HepG2 (cell line): ENCODE measurements at regions not wholly inside any gene's neighbourhood (a gene's known extent, or its start where the extent isn't known, plus 50 kb on each side); places are given as distances from the start of the nearest gene placed in this dataset.

Experiments used
- CENPT ChIP-seq: sonication (generic); formaldehyde crosslinking; IDR thresholded peaks from 2 replicates; pipeline ENCODE4 v1.8.0; 2022; ENCODE audit warnings: low read depth, mild to moderate bottlenecking, moderate library complexity, missing genetic modification reagents
- CSRNP2 ChIP-seq: sonication (generic); formaldehyde crosslinking; conservative IDR thresholded peaks from 2 replicates; pipeline ENCODE4 v1.8.0; 2022; ENCODE audit warnings: low read depth, missing genetic modification reagents
- ESRRA ChIP-seq: sonication (generic); formaldehyde crosslinking; IDR thresholded peaks from 2 replicates; pipeline ENCODE4 v1.5.1; 2020; ENCODE audit warnings: mild to moderate bottlenecking, low read depth, missing genetic modification reagents
- GLMP ChIP-seq: sonication (generic); formaldehyde crosslinking; IDR thresholded peaks from 2 replicates; pipeline ENCODE4 v1.9.0; 2021; ENCODE audit warnings: missing genetic modification reagents, mild to moderate bottlenecking, borderline replicate concordance
- MEIS1 ChIP-seq: sonication (generic); formaldehyde crosslinking; IDR thresholded peaks from 2 replicates; pipeline ENCODE4 v1.9.0; 2021; ENCODE audit warnings: mild to moderate bottlenecking, missing genetic modification reagents, moderate library complexity, borderline replicate concordance
- NFYB ChIP-seq: sonication (generic); formaldehyde crosslinking; IDR thresholded peaks from 2 replicates; pipeline ENCODE4 v1.4.0; 2020; ENCODE audit warnings: missing genetic modification reagents
- NKX3-1 ChIP-seq: sonication (generic); formaldehyde crosslinking; IDR thresholded peaks from 2 replicates; pipeline ENCODE4 v1.5.0; 2020; ENCODE audit warnings: missing genetic modification reagents
- NR0B2 ChIP-seq: sonication (generic); formaldehyde crosslinking; IDR thresholded peaks from 2 replicates; pipeline ENCODE4 v1.4.0; 2020; ENCODE audit warnings: mild to moderate bottlenecking, missing genetic modification reagents
- RBAK ChIP-seq: sonication (generic); formaldehyde crosslinking; IDR thresholded peaks from 2 replicates; pipeline ENCODE4 v1.5.1; 2020; ENCODE audit warnings: mild to moderate bottlenecking, missing genetic modification reagents
- RFX5 ChIP-seq: IDR thresholded peaks from 2 replicates; pipeline ENCODE4 v1.6.1; 2011; ENCODE audit warnings: low read depth, low read length, improper control_type of control experiment
- RXRA ChIP-seq: sonication (generic); formaldehyde crosslinking; IDR thresholded peaks from 2 replicates; pipeline ENCODE4 v1.5.1; 2020; ENCODE audit warnings: missing genetic modification reagents
- SP5 ChIP-seq: IDR thresholded peaks from 2 replicates; pipeline ENCODE4 v1.6.1; 2016; ENCODE audit warnings: low read depth, borderline replicate concordance
- STAG1 ChIP-seq: sonication (generic); formaldehyde crosslinking; IDR thresholded peaks from 2 replicates; pipeline ENCODE4 v1.4.0; 2020; ENCODE audit warnings: missing genetic modification reagents
- THRA ChIP-seq: sonication (generic); formaldehyde crosslinking; IDR thresholded peaks from 2 replicates; pipeline ENCODE4 v1.4.0; 2020; ENCODE audit warnings: missing genetic modification reagents, borderline replicate concordance
- ZBTB25 ChIP-seq: IDR thresholded peaks from 2 replicates; pipeline ENCODE4 v1.6.1; 2018; ENCODE audit warnings: missing genetic modification reagents
- ZGPAT ChIP-seq: IDR thresholded peaks from 2 replicates; pipeline ENCODE4 v1.6.1; 2016; ENCODE audit warnings: mild to moderate bottlenecking
- ZMAT3 ChIP-seq: sonication (generic); formaldehyde crosslinking; conservative IDR thresholded peaks from 2 replicates; pipeline ENCODE4 v1.7.0; 2021; ENCODE audit warnings: missing genetic modification reagents
- ZNF138 ChIP-seq: sonication (generic); formaldehyde crosslinking; IDR thresholded peaks from 2 replicates; pipeline ENCODE4 v1.5.0; 2020; ENCODE audit warnings: mild to moderate bottlenecking, low read depth, missing genetic modification reagents
- ZNF224 ChIP-seq: sonication (generic); formaldehyde crosslinking; IDR thresholded peaks from 2 replicates; pipeline ENCODE4 v1.5.0; 2020; ENCODE audit warnings: mild to moderate bottlenecking, missing genetic modification reagents
- ZNF354B ChIP-seq: sonication (generic); formaldehyde crosslinking; IDR thresholded peaks from 2 replicates; pipeline ENCODE4 v1.8.0; 2022; ENCODE audit warnings: mild to moderate bottlenecking, missing genetic modification reagents
- ZNF382 ChIP-seq: sonication (generic); formaldehyde crosslinking; IDR thresholded peaks from 2 replicates; pipeline ENCODE4 v1.5.0; 2020; ENCODE audit warnings: missing genetic modification reagents, mild to moderate bottlenecking, borderline replicate concordance
- ZNF547 ChIP-seq: sonication (generic); formaldehyde crosslinking; IDR thresholded peaks from 2 replicates; pipeline ENCODE4 v1.5.1; 2020; ENCODE audit warnings: mild to moderate bottlenecking, missing genetic modification reagents
- ZNF746 ChIP-seq: sonication (generic); formaldehyde crosslinking; IDR thresholded peaks from 2 replicates; pipeline ENCODE4 v1.8.0; 2022; ENCODE audit warnings: mild to moderate bottlenecking, missing genetic modification reagents
- ZNF781 ChIP-seq: sonication (generic); formaldehyde crosslinking; IDR thresholded peaks from 2 replicates; pipeline ENCODE4 v1.5.1; 2020; ENCODE audit warnings: borderline replicate concordance, mild to moderate bottlenecking, missing genetic modification reagents; ENCODE audit errors: not compliant biosample characterization
- ZNF883 ChIP-seq: sonication (generic); formaldehyde crosslinking; IDR thresholded peaks from 2 replicates; pipeline ENCODE4 v1.5.1; 2020; ENCODE audit warnings: mild to moderate bottlenecking, missing genetic modification reagents; ENCODE audit errors: not compliant biosample characterization

- no peak for TF ChIP-seq CSRNP2 (CRISPR knock-in tag)
- TF ChIP-seq ZBTB25 (CRISPR knock-in tag) = no peak
- TF ChIP-seq CENPT (CRISPR knock-in tag) = no peak
- TF ChIP-seq NFYB = no peak
- peak; percentile 44; the same call in 1 of the 2 replicates for TF ChIP-seq SP5
- TF ChIP-seq ZNF746 (CRISPR knock-in tag) = 0 out of 2 replicates have a peak, but pooled peaks have one; percentile 40
- TF ChIP-seq ZNF354B = no peak
- no peak for TF ChIP-seq ZNF382
- TF ChIP-seq ZNF547 (CRISPR knock-in tag) = no peak
- no peak for TF ChIP-seq NR0B2 (CRISPR knock-in tag)
- no peak for TF ChIP-seq ZNF883 (CRISPR knock-in tag)
- no peak for TF ChIP-seq ZNF224
- no peak for TF ChIP-seq ZNF781 (CRISPR knock-in tag)
- TF ChIP-seq MEIS1 (CRISPR knock-in tag) = peak; percentile 82; the same call in 1 of the 2 replicates
- no peak for TF ChIP-seq ZNF138 (CRISPR knock-in tag)
- no peak for TF ChIP-seq ESRRA
- TF ChIP-seq ZMAT3 (CRISPR knock-in tag) = no peak
- no peak for TF ChIP-seq GLMP (CRISPR knock-in tag)
- no peak for TF ChIP-seq THRA (CRISPR knock-in tag)
- peak; percentile 23; the same call in 1 of the 2 replicates for TF ChIP-seq STAG1 (CRISPR knock-in tag)
- no peak for TF ChIP-seq NKX3-1
- no peak for TF ChIP-seq RBAK
- peak; percentile 83 for TF ChIP-seq RXRA (CRISPR knock-in tag)
- TF ChIP-seq RFX5 = no peak
- no peak; the same call in 1 of the 2 replicates for TF ChIP-seq ZGPAT
These were observed 137.5 kb upstream of the PTPN1 start (continued) for GRCh38 chr20:50372770-50373088.
